ENCODE measurements at regions not wholly inside any gene's neighbourhood (a gene's known extent, or its start where the extent isn't known, plus 50 kb on each side); places are given as distances from the start of the nearest gene placed in this dataset.

- DNase-seq (ENCODE audit: low read depth, low spot score) = no peak
- no peak for ATAC-seq
- Histone ChIP-seq H3K9me2 (ENCODE audit: insufficient read depth) (no peaks in the 10 kb centered on the region), H3K79me2 (ENCODE audit: insufficient read depth, low read length) (no peaks in the 10 kb centered on the region), H3K9ac (ENCODE audit: low read length) (no peak overlapping the region), H4K20me1 (ENCODE audit: insufficient read depth) (no peaks in the 10 kb centered on the region), H3K4me3 (replicated peaks in 1 of 2; ENCODE audit: low read depth in 1 of 2, low read length in 2 of 2) (no peak overlapping the region), H2AFZ (ENCODE audit: low read depth, low read length, poor library complexity, severe bottlenecking) (no peak overlapping the region), H3K27me3 (ENCODE audit: insufficient read depth, low read length) (no peaks in the 10 kb centered on the region), H3K9me3 (ENCODE audit: control insufficient read depth in 1 of 2, insufficient read depth in 1 of 2, low read depth in 1 of 2, low read length in 2 of 2) (no peaks in the 10 kb centered on the region; a peak in 1 of 4 replicates), H3K4me1 (ENCODE audit: control insufficient read depth in 1 of 2, insufficient read depth in 2 of 2, low read length in 2 of 2) (no peaks in the 10 kb centered on the region), H3K36me3 (ENCODE audit: control insufficient read depth in 1 of 2, insufficient read depth in 2 of 2, low read length in 2 of 2) (no peaks in the 10 kb centered on the region), H3K4me2 (ENCODE audit: low read length) (no peak overlapping the region), H3K27ac (ENCODE audit: low read depth, low read length) (no peak overlapping the region)
- TF ChIP-seq CBX3 (IDR thresholded peaks at IDR 0.05; ENCODE audit: low read depth) (no peak), SIN3A (IDR thresholded peaks at IDR 0.05; ENCODE audit: low read depth) (no peak), ZFX (IDR thresholded peaks at IDR 0.05) (no peak), MAX (IDR thresholded peaks at IDR 0.05) (no peak), POLR2A (IDR thresholded peaks at IDR 0.05; ENCODE audit: borderline replicate concordance, extremely low read depth, insufficient read depth, insufficient read length) (no peak), CTCF (IDR thresholded peaks at IDR 0.05 in 2 of 3, conservative IDR thresholded peaks at IDR 0.05 in 1 of 3; ENCODE audit: borderline replicate concordance in 1 of 3, insufficient read depth in 1 of 3, low read depth in 2 of 3, low read length in 2 of 3) (no peak), CEBPB (IDR thresholded peaks at IDR 0.05; ENCODE audit: low read depth) (no peak), EZH2phosphoT487 (IDR thresholded peaks at IDR 0.05; ENCODE audit: borderline replicate concordance) (no peak), ZBTB33 (IDR thresholded peaks at IDR 0.05; ENCODE audit: extremely low read depth, insufficient replicate concordance, low read length) (no peak), POLR2AphosphoS5 (IDR thresholded peaks at IDR 0.05; ENCODE audit: low read depth, low read length) (no peak), SRF (IDR thresholded peaks at IDR 0.05; ENCODE audit: low read depth) (no peak), RAD21 (IDR thresholded peaks at IDR 0.05; ENCODE audit: low read depth) (no peak), TCF7L2 (IDR thresholded peaks at IDR 0.05; ENCODE audit: borderline replicate concordance, extremely low read depth, insufficient read depth, insufficient read length) (no peak), YY1 (IDR thresholded peaks at IDR 0.05; ENCODE audit: extremely low read depth, insufficient replicate concordance, low read depth, low read length) (no peak), EGR1 (IDR thresholded peaks at IDR 0.05; ENCODE audit: low read depth) (no peak), JUND (IDR thresholded peaks at IDR 0.05) (no peak), REST (IDR thresholded peaks at IDR 0.05; ENCODE audit: low read depth) (no peak)
- TF ChIP-seq, protein P1, sequence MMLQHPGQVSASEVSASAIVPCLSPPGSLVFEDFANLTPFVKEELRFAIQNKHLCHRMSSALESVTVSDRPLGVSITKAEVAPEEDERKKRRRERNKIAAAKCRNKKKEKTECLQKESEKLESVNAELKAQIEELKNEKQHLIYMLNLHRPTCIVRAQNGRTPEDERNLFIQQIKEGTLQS (IDR thresholded peaks at IDR 0.05) = no peak
- BruUV-seq (replicated peaks) = no TSS peak
- ChIA-PET POLR2A (no interaction called here), RAD21 (ENCODE audit: low non-redundant PET in 1 of 2, low total read pairs in 2 of 2, uncharacterized antibody in 2 of 2, unreplicated experiment in 2 of 2) (no interaction called here), CTCF (no interaction called here)
- intact Hi-C loops (cut with micrococcal nuclease) = no loop called here
Measured at GRCh38 chr4:11261066-11261850, 167.4 kb downstream of the HS3ST1 start.
